GM12891 (cell line): ENCODE measurements at regions not wholly inside any gene's neighbourhood (a gene's known extent, or its start where the extent isn't known, plus 50 kb on each side); places are given as distances from the start of the nearest gene placed in this dataset.

Experiments
- PAX5 ChIP-seq: IDR thresholded peaks from 2 replicates; pipeline ENCODE4 v1.6.1; 2011; ENCODE audit warnings: low read length, moderate library complexity, mild to moderate bottlenecking; ENCODE audit not compliant: insufficient read depth, severe bottlenecking
- POLR2A ChIP-seq: IDR thresholded peaks from 2 replicates; pipeline ENCODE4 v1.6.1; 2011; ENCODE audit warnings: low read depth, low read length, control low read depth
- POLR2AphosphoS5 ChIP-seq: IDR thresholded peaks from 2 replicates; pipeline ENCODE4 v1.6.1; 2011; ENCODE audit warnings: low read depth, low read length, control low read depth
- POU2F2 ChIP-seq: IDR thresholded peaks from 2 replicates; pipeline ENCODE4 v1.6.1; 2011; ENCODE audit warnings: low read depth, mild to moderate bottlenecking, control low read depth, low read length, moderate library complexity
- SPI1 ChIP-seq: IDR thresholded peaks from 2 replicates; pipeline ENCODE4 v1.6.1; 2011; ENCODE audit warnings: low read depth, low read length, control low read depth
- TAF1 ChIP-seq: IDR thresholded peaks from 2 replicates; pipeline ENCODE4 v1.6.1; 2011; ENCODE audit warnings: low read depth, low read length, control low read depth

GRCh38 chr15:60204131-60204885, 193.5 kb downstream of the ANXA2 start:
- no peak for TF ChIP-seq TAF1
- TF ChIP-seq POLR2A: no peak
- TF ChIP-seq POLR2AphosphoS5: no peak
- TF ChIP-seq SPI1: no peak
- TF ChIP-seq PAX5: no peak
- no peak for TF ChIP-seq POU2F2
